Activated CD8-positive, alpha-beta memory T cell treated with anti-CD3 and anti-CD28 coated beads, Interleukin-2, amount 50 U/mL, for 1 hour (primary cell): ENCODE measurements at regions not wholly inside any gene's neighbourhood (a gene's known extent, or its start where the extent isn't known, plus 50 kb on each side); places are given as distances from the start of the nearest gene placed in this dataset.
A peak's percentile ranks its signal among the peaks of the same experiment; 100 is the strongest.

ENCODE experiments used
- DNase-seq: peaks from one replicate; pipeline ENCODE4 v3.0.0-alpha.2; 2020; ENCODE audit errors: extremely low read depth

DNA sequence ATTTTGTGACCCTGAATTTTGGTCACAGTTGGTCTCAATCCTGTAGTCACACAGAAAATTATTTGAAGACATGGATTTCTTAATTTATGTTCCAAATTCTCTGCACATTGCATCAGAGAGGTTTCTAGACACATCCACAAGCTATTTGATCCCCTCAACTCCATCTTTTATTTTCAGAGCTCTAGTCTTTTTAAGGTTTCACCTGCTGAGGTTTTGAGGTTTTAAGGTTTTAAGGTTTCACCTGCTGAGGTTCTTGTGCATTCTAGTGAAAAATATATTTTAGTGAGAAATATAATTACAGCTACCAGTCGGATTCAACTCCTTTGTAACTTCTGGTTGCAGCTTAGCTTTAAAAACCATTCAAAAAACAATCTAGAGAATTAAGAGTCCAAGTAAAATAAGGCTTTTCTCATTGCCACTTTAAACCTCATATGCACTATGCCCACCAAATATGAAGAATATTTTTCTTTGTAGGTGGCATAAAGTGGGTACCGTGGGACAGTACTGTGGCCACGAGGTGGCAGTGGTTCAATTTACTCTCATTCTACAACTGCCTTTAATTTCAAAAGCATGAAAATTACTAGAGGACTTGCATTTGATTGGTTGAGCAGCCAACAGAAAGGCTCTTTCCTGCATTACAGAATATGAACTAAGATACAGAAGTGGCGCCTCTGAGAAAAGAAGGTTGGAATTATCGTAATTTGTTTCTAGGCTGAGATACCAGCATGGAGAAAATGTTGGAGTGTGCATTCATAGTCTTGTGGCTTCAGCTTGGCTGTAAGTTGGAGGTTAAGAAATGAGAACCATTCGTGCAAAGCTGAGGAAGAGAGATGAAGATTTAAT, 366.5 kb upstream of the OR4E1 start:
- no peak for DNase-seq

DNA sequence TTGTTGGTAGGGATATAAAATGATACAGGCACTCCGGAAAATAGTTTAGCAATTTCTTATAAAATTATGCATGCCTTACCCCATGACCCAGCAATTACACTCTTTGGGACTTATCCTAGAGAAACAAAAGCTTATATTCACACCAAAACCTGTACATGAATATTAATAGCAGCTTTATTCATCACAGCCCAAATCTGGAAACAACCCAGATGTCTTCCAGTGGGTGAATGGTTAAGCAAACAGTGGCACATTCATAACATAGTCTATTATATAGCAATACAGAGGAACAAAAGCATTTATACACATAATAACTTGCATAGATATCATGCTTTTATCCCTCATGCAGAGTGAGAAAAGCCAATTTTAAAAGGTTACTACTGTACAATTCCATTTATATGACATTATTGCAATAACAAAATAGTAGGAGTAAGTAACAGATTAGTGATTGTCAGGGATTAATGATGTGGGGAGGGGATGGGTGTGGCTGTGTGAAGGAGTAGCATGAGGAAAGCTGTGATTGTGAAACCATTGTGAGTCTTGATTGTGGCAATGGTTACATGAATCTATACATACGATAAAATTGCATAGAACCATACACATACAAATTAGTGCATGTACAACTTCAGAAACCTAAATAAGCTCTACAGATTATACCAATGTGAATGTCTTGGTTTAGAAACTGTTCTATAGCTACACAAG, 363.1 kb upstream of the OR4E1 start:
- DNase-seq: no peak

DNA sequence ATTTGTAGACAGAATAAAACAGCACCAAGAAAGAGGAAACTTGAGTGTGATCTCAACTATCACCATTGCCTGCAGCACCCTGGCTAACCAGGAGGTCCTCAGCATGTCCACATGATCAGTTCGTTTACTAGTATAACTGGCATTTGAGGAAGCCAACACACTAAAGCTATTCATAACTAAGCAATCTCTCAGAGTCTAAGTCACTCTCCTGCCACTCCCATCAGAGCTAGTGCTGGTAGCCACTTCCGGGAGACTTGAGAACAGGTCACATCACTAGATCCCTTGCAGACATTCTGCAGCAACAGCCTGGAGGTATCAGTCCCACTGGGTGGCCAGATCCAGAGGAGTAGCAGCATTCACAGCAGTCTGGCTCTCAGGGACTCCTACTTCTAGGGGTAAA, 352.9 kb upstream of the OR4E1 start:
- no peak for DNase-seq

DNA sequence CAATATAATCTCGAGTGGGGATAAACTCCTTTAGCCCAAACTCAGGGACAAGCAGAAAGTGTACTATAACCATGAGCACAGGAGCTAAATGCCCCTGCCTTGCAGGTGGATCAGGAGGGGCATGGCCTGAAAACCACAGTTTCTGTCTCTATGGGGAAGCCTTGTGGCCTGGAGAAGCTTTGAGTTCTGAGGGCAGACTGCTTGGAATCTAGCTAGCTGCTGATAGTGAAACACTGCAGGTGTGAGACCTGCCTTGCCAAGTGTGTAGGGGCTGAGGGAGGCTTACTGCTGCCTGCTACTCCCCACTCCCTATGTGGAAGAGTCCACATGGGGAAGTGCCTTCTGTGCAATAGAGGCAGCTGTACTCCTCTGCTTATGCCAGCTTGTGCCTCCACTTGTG, 352.3 kb upstream of the OR4E1 start:
- DNase-seq: no peak

DNA sequence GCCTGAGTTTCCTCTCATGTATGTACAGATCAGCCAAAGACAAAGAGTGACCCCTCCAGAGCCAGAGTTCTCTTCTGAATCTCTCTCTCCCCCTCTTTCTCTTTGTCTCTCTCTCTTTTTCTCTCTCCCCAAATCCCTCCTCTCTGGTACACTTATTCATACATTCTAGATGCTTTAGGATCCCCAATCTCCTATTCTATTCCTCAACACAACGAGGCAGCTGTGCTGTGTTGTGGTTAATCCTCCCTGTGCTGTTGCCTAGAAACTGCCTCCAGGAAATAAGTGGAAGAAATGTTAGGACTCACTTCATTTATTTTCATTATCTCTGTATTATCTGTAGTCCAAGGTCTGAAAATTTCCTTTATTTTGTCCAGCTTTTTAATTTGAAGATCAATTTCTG, 350.5 kb upstream of the OR4E1 start:
- no peak for DNase-seq

DNA sequence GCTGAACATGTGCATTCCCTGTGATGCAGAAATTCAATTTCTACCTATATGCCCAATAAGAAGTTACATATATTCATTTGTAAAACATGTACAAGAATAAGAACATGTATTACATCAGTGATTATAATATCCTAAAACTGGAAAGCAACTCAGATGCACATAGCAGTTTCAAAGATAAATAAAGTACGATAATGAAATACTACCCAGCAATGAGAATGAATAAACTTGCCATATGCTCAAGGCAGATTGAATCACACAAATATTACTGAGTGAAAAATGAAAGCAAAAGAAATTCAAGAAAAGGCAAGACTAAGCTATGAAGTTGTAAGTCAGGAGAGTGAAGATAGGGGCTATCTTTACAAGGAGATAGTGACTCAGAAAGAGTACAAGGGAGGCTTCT, 345.3 kb upstream of the OR4E1 start:
- DNase-seq: no peak

DNA sequence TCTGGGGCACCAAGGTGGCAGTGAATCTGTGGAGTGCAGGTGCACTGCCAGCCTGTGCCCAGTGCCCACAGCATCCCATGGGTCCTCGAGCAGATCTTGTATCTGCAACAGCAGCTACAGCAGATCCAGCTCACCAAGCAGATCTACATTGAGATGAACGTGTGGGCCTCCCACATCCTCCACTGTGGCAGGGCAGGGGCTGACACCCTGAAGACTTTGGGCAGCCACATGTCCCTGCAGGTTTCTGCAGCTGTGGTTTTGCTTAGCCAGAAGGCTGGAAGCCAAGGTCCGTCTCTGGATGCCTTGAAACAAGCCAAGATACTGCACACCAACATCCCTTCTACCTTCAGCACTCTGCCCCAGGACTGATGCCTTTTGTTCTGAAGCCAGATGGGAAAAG, 338.8 kb upstream of the OR4E1 start:
- DNase-seq: no peak

DNA sequence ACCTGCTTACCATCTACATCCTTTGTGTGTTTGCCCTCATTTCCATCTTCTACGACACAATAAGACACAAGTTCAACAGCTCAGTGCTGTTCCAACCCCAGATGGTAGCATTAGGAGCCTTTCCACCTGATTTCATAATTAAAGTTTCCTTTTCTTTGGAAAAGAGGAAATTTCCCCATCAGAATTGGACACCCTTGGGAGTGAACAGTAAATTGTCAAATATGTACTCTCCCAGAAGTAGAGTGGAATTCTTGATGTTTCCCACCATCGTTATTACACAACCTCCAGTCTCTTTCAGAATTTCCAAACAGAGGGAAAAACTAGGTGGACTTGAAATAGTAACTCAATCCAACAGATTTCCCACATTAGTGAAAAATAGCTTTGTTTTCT, 337.6 kb upstream of the OR4E1 start:
- DNase-seq: no peak

DNA sequence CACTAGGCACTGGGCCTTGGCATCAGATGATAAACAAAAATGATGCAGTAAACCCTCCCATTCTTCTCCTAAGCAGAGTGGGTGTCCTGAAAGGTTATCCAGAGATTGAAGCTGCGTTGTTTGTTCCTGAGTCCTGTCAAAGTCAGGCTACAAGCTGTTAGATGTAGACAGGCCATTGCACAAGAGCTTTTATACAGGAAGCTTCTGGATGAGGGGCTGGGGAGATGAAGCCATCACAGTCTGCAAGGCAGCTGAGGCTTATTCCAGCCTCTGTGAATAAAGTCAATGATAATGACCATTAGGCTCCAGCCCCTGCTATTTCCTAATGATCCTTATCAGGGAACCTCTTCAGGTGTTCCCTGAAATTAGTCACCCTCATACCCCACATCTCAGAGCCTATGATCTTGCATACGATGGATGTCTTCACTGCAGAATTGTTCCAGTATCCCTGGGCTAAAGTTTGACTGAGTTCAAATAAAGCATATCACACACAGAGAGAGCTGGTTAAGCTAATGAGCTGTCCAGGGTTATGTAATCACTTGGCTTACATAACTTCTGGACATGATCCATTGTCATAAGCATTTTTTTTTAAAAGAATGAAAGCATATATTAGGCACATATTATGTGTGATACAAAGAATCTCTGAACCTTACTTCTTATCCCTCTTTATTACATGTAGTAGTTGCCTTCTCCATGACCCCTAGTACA, 337.1 kb upstream of the OR4E1 start:
- no peak for DNase-seq

DNA sequence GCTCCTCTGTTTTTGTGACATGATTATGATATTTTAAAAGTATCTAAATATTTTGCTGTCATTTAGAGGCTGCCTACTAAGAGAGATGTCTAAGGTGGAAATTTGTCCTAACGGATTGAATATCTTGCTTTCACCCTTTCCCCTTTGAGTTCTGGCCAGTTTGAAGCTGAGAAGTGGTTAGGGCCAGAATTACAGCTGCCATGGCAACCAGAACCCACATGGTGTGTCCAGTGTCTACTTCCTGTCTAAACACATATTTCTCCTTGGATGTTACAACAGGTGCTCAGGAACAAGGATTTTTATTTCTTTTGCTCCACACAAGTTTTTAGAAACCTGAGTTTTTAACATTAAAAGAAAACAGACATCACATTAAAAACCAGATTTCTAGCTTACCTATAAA, 335.1 kb upstream of the OR4E1 start:
- DNase-seq: no peak

DNA sequence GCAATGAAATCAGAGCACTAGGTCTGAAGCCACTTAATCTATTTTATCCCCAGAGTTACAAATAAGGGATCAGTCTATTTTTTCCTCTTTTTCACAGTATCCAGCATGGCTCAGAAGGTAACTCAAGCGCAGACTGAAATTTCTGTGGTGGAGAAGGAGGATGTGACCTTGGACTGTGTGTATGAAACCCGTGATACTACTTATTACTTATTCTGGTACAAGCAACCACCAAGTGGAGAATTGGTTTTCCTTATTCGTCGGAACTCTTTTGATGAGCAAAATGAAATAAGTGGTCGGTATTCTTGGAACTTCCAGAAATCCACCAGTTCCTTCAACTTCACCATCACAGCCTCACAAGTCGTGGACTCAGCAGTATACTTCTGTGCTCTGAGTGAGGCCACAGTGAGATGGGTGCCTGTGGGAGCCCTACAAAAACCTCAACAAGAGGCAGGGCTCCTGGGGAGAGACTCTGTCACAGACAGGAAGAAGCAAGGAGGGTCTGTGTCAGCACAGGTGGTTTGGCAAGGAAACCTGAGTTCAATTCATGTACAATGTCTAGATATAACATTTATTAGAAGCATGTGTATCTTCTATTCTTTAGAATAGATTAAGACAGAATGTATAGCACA, 334.3 kb upstream of the OR4E1 start:
- DNase-seq: no peak

DNA sequence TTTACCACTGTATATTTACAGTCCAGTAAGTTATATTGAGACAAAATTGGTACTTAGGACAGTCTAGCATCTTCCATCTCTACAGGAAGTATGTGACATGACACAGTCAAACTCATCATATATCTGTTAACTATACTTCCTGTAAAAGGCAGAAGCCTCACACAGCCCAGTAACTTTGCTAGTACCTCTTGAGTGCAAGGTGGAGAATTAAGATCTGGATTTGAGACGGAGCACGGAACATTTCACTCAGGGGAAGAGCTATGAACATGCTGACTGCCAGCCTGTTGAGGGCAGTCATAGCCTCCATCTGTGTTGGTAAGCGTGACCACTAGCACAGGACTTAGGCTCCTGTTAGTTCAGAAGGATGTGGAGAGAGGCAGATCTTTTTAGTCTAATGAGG, 333.7 kb upstream of the OR4E1 start:
- DNase-seq: no peak

DNA sequence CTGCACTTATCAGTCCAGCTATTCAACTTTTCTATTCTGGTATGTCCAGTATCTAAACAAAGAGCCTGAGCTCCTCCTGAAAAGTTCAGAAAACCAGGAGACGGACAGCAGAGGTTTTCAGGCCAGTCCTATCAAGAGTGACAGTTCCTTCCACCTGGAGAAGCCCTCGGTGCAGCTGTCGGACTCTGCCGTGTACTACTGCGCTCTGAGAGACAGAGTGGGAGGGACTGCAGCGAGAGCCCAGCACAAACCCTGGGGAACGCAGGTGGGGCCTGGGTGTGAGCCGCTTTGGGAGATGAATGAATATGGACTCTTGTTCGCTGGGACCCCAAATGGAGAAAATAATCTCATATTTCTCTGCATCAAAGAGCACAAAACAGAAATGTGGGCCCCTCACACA, 329.8 kb upstream of the OR4E1 start:
- DNase-seq: no peak

DNA sequence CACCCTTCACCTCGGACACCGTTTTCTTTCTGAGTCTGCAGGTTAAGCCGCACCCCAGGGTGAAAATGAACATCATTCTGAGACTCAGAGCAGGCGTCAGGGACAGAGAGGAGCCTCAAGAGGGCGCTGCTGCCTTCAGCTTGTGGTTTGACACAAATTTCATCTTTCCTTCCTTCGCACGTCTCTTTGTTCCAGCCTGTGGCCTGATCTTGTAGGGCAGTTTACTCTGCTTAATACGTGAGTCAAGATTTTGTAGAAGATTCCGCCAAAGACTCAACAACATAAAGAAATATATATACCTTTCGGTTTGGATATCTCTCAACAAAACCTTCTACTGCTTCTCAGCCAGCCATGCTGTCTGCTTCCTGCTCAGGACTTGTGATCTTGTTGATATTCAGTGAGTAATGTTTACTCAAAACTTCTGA, 329.3 kb upstream of the OR4E1 start:
- peak; percentile 43 for DNase-seq

DNA sequence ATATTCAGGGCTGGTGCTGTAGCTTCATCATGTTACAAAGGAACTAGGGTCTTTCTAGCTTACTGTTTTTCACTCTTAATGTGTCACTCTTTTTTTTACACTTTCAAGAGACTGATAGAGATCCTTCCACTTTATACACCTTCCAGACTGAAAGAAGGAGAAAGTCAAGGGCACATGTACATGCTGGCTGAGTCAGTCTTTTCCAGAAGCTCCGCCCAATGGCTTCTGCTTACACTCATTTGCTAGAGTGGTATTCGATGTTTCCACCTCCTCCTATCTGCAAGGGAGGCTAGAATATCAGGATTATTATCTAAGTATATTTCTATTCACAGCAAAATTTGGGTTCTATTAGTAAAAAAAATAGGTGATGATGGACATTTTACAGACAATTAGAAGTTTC, 325.8 kb upstream of the OR4E1 start:
- DNase-seq: no peak

DNA sequence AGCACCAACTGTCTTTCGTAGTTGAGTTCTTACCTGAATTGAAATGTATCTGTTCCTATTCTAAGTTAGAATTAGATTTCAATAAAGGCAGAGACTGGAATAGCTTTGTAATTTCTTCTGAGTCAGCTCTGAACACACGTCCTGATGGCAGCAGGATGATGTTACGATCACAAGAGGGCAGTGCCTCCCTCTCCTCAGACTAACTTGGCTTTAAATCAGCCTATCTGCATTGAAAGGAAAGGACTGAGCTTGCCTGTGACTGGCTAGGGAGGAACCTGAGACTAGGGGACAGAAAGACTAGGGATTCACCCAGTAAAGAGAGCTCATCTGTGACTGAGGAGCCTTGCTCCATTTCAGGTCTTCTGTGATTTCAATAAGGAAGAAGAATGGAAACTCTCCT, 323.7 kb upstream of the OR4E1 start:
- peak; percentile 14 for DNase-seq

DNA sequence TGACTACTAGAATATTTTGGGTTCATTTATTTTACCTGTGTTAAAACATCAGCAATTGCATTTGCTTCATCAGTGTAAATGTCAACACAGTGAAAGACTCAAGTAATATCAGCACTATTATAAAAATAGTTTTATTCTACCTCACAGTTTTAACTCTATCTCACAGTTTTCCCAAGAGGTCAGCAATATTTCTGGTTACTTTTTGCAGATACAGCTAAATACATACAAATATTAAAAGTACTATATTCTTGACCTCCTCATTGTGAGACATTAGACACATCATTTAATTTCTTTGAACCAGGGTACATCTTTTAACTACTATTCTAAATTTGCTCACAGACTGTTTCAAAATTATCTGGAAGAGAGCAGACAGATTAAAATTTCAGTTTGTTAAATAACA, 321.7 kb upstream of the OR4E1 start:
- no peak for DNase-seq

DNA sequence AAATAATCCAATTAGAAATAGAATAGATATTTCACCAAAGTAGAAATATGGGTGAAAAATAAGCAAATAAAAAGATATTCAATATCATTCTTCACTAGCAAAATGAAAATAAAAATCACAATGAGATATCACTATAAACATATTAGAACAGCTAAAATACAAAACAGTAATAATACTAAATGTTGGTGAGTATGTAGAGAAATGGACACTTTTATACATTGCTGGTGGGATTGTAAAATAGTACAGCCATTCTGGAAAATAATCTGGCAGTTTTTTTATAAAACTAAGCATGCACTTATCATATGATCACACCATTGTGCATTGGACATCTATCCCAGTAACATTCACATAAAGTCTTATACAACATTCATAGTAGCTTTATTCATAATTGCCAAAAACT, 320.2 kb upstream of the OR4E1 start:
- no peak for DNase-seq

DNA sequence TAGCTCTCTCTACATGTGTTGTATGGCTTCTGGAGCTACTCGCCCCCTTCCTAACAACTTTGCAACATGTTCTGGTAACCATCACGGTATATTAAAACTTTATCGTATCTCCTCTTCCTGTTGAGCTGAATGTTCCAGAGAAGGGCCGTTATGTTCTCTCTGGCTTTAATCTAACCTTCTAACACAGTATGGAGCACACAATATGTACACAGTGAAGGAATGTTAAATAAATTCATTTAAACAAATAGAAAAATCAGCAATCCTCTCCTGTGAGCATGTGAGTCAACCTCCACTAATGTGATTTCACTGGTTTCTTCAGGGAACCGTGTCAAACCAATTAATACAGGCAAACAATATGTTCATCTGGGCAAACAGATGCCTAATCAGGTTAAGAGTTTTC, 319.5 kb upstream of the OR4E1 start:
- DNase-seq: no peak

DNA sequence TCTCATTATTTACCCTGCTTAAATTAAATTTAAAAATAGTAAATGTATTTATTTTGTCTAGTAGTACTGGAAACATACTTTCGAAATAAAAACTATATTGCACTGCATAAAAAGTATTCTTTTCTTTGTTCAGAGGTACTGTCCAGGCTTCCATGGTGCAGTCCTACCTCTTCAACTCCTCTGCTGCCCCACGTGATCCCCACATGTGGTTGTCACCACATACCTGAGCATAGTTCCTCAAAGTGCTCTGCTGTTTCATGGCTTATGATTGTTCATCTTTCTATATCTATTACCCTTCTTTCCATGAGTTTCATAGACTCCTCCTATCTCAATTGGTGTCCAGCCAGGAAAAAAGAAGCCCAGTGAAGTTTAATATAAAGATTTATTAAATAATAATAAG, 317.5 kb upstream of the OR4E1 start:
- DNase-seq: no peak

DNA sequence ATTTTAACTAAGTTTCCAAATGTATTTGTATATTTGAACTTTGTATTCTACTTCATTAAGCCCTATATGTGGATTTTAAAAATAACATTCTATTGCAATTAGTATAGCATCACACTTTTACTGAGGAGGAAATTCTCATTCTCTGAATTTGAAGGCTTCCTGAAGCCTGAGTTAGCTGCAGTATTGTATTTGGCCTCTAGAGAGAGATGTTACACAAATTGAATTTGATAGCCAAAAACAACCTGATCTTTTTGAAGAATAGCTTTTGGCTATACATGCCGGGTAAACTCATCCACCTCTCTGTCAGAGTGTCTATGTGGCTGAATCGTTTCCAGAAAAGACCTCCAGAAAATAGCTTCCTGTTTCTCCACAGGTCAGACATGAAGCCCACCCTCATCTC, 316.5 kb upstream of the OR4E1 start:
- DNase-seq: no peak

DNA sequence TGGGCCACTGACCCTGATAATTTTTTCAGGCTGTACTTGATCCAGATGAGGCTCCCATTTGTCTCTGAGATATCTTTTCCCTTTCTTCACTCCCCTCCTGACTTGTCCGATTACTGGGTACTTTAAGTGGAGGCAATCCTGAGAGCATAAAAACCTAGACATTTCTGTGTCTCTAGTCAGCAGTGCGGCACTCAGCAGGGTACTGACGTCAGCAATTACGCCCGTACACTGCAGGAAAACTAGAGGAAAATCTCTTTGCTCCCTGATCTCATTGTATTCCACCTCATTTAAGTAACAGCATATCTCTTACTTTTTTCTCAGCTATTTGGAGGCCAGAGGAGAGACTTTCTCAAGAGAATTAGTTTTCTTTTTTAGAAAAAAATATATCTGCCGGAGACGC, 315.5 kb upstream of the OR4E1 start:
- no peak for DNase-seq

DNA sequence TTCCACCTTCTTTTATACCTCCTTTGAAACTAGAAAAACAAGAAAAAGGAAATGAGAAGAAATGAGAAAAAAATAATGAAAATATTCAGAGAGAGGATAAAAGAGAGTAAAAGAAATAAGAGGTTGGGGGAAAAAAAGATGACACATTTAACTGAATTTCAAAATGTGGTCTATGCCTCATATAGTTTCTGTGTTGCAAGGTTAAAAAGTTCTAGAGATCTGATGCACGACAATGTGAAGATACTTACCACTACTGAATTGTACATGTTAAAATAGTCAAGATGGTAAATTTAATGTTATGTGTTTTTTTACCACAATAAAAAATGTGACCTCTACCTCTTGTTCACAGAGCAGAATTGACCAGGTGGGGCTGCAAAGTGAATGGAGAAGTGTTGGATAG, 314.8 kb upstream of the OR4E1 start:
- no peak for DNase-seq
